ENCODE measurements at regions not wholly inside any gene's neighbourhood (a gene's known extent, or its start where the extent isn't known, plus 50 kb on each side); places are given as distances from the start of the nearest gene placed in this dataset.
"Not testable (repeated sequence)": the region's sequence is repeated elsewhere in the genome, so short reads cannot be mapped to it uniquely, and the experiment has no call there.

GRCh38 chr5:51712201-51712600 lies 329.0 kb downstream of the ISL1 start:
- no peak for TF ChIP-seq POLR2A (IDR thresholded peaks at IDR 0.05)
- TF ChIP-seq CTCF (IDR thresholded peaks at IDR 0.05): no peak
- no peak overlapping the region for H3K27ac ChIP-seq
- no peak overlapping the region for H3K4me3 ChIP-seq
- intact Hi-C loops (cut with DNase I): no loop called here
- no peaks in the 10 kb centered on the region for H3K9me3 ChIP-seq
- ATAC-seq (no peak), DNase-seq (no peak)
- H3K36me3 ChIP-seq (replicated peaks in 1 of 2; ENCODE audit: insufficient read depth in 1 of 2, low read depth in 2 of 2): no peaks in the 10 kb centered on the region
- WGBS, 2 donors: 53 to 57% methylated on average over 5 of the region's 5 CpGs
- no peaks in the 10 kb centered on the region for H3K4me1 ChIP-seq
- H3K27me3 ChIP-seq: no peaks in the 10 kb centered on the region

DNA sequence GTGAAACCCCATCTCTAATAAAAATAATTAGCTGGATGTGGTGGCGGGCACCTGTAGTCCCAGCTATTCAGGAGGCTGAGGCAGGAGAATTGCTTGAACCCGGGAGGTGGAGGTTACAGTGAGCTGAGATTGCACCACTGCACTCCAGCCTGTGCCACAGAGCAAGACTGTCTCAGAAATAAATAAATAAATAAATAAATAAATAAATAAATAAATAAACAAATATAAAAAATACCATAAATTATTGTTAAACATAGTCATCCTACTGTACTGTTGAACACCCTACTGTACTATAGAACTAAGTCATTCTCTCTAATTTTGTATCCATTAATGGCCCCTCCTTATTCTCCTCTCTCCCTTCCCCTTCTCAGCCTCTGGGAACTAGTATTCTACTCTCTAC lies 332.2 kb downstream of the ISL1 start:
- H3K4me1 ChIP-seq; H3K4me3 ChIP-seq; H3K9me3 ChIP-seq; H3K27ac ChIP-seq; ATAC-seq; intact Hi-C loops (cut with DNase I); DNase-seq; H3K27me3 ChIP-seq; H3K36me3 ChIP-seq (replicated peaks in 1 of 2; ENCODE audit: insufficient read depth in 1 of 2, low read depth in 2 of 2): not testable (repeated sequence)
- 80 to 91% methylated on average over 2 of the region's 2 CpGs for WGBS, 2 donors

- DNase-seq (no peak), ATAC-seq (no peak)
- Histone ChIP-seq H3K27ac (no peak overlapping the region), H3K4me3 (no peak overlapping the region), H3K4me1 (no peaks in the 10 kb centered on the region), H3K9me3 (no peaks in the 10 kb centered on the region), H3K36me3 (replicated peaks in 1 of 2; ENCODE audit: insufficient read depth in 1 of 2, low read depth in 2 of 2) (no peaks in the 10 kb centered on the region), H3K27me3 (no peaks in the 10 kb centered on the region)
- no peak for TF ChIP-seq POLR2A (IDR thresholded peaks at IDR 0.05)
- TF ChIP-seq CTCF (IDR thresholded peaks at IDR 0.05): no peak
- WGBS, 2 donors: 33 to 39% methylated on average over 2 of the region's 2 CpGs
- intact Hi-C loops (cut with DNase I): no loop called here
These were observed 348.3 kb downstream of the ISL1 start for GRCh38 chr5:51731421-51732029.

- no peak overlapping the region for H3K27ac ChIP-seq
- ATAC-seq (no peak), DNase-seq (no peak)
- intact Hi-C loops (cut with DNase I): no loop called here
- H3K4me1 ChIP-seq: no peaks in the 10 kb centered on the region
- TF ChIP-seq POLR2A (IDR thresholded peaks at IDR 0.05) (no peak), CTCF (IDR thresholded peaks at IDR 0.05) (no peak)
- H3K27me3 ChIP-seq: no peaks in the 10 kb centered on the region
- no peak overlapping the region for H3K4me3 ChIP-seq
- H3K36me3 ChIP-seq (replicated peaks in 1 of 2; ENCODE audit: insufficient read depth in 1 of 2, low read depth in 2 of 2): no peaks in the 10 kb centered on the region
- WGBS, 2 donors: 33 to 53% methylated on average over 3 of the region's 3 CpGs
- H3K9me3 ChIP-seq: no peaks in the 10 kb centered on the region
These were observed 349.1 kb downstream of the ISL1 start for GRCh38 chr5:51732304-51732703.

GRCh38 chr5:51734677-51735076 lies 351.4 kb downstream of the ISL1 start:
- intact Hi-C loops (cut with DNase I): no loop called here
- DNase-seq (no peak), ATAC-seq (no peak)
- WGBS, 2 donors: 56 to 66% methylated on average over 3 of the region's 3 CpGs
- no peaks in the 10 kb centered on the region for H3K4me1 ChIP-seq
- H3K27me3 ChIP-seq: no peaks in the 10 kb centered on the region
- no peak overlapping the region for H3K4me3 ChIP-seq
- no peak for TF ChIP-seq POLR2A (IDR thresholded peaks at IDR 0.05)
- no peak for TF ChIP-seq CTCF (IDR thresholded peaks at IDR 0.05)
- no peak overlapping the region for H3K27ac ChIP-seq
- no peaks in the 10 kb centered on the region for H3K9me3 ChIP-seq
- H3K36me3 ChIP-seq (replicated peaks in 1 of 2; ENCODE audit: insufficient read depth in 1 of 2, low read depth in 2 of 2): no peaks in the 10 kb centered on the region

Measured in body of pancreas (tissue), 4 donors.